Peyer's patch (tissue), 4 donors: ENCODE measurements at regions not wholly inside any gene's neighbourhood (a gene's known extent, or its start where the extent isn't known, plus 50 kb on each side); places are given as distances from the start of the nearest gene placed in this dataset.

Source experiments
- CTCF ChIP-seq, 6 experiments: fragments of 450-650 bp in 4 of 6; fragments of 200-600 bp in 2 of 6; sonication (generic) in 1 of 6; IDR thresholded peaks; one replicate each; pipeline ENCODE4 v1.5.1; 2017 to 2019; ENCODE audit warnings: antibody characterized with exemption in 6 of 6, mild to moderate bottlenecking in 3 of 6, moderate library complexity in 1 of 6
- POLR2A ChIP-seq, 2 donors: fragments of 450-650 bp; IDR thresholded peaks; one replicate each; pipeline ENCODE4 v1.5.1; 2017; ENCODE audit warnings: antibody characterized with exemption in 2 of 2, mild to moderate bottlenecking in 2 of 2, moderate library complexity in 2 of 2

- TF ChIP-seq CTCF (IDR thresholded peaks at IDR 0.05) (no peak), POLR2A (IDR thresholded peaks at IDR 0.05) (no peak)
Observed at GRCh38 chr4:100034023-100034664, 84.1 kb upstream of the H2AZ1 start.
